B cell (primary cell): ENCODE measurements at regions not wholly inside any gene's neighbourhood (a gene's known extent, or its start where the extent isn't known, plus 50 kb on each side); places are given as distances from the start of the nearest gene placed in this dataset.

Experiments
- ATAC-seq: fragments of 200-7000 bp; cut with Tn5 transposase; one replicate; pipeline ENCODE4 v1.10.0; 2021; ENCODE audit warnings: low read depth, mild to moderate bottlenecking, moderate number of reproducible peaks, moderate library complexity
- CTCF ChIA-PET: fragments of 350-600 bp; sonication (Branson Sonifier 250); formaldehyde crosslinking; loops from one replicate; lab custom pipeline; 2021; ENCODE audit warnings: antibody characterized with exemption, inconsistent platforms; lab: Charles Lee
- POLR2A ChIA-PET: fragments of 350-600 bp; sonication (Branson Sonifier 250); formaldehyde crosslinking; loops from one replicate; lab custom pipeline; 2021; ENCODE audit warnings: antibody characterized with exemption; lab: Charles Lee
- DNase-seq: peaks from one replicate; pipeline ENCODE4 v3.0.0; 2013
- H2AFZ ChIP-seq: 2 replicates; pipeline ENCODE4 v1.6.1; 2012; ENCODE audit warnings: mild to moderate bottlenecking, low read depth, low read length; ENCODE audit not compliant: insufficient read depth, poor library complexity, severe bottlenecking
- H3K27ac ChIP-seq, 2 donors: 1 replicate in 1 of 2; 2 replicates in 1 of 2; pipeline ENCODE4 v1.5.1; 2012 to 2013; ENCODE audit warnings: low read length in 2 of 2, mild to moderate bottlenecking in 2 of 2, moderate library complexity in 1 of 2
- H3K27me3 ChIP-seq, 4 experiments: fragments of 200-600 bp in 1 of 4; sonication (generic) in 1 of 4; replicated peaks in 1 of 4; 1 replicate in 2 of 4; 2 replicates in 2 of 4; pipeline versions ENCODE4 v1.6.1 to v1.7.0; 2013 to 2016; ENCODE audit warnings: low read length in 3 of 4, mild to moderate bottlenecking in 2 of 4, mixed read lengths in 1 of 4, moderate library complexity in 1 of 4; ENCODE audit not compliant: insufficient read depth in 4 of 4, control insufficient read depth in 3 of 4; ENCODE audit errors: control extremely low read depth in 1 of 4
- H3K36me3 ChIP-seq, 2 experiments: replicated peaks in 1 of 2; 1 replicate in 1 of 2; 2 replicates in 1 of 2; pipeline versions ENCODE4 v1.6.1 to v1.7.1; 2013; ENCODE audit warnings: low read length in 1 of 2; ENCODE audit not compliant: insufficient read depth in 2 of 2, control insufficient read depth in 1 of 2; ENCODE audit errors: control extremely low read depth in 1 of 2, extremely low read depth in 1 of 2
- H3K4me1 ChIP-seq, 2 donors: fragments of 200-600 bp in 1 of 2; sonication (generic) in 1 of 2; 1 replicate in 1 of 2; 2 replicates in 1 of 2; pipeline versions ENCODE4 v1.5.1 to v1.6.1; 2013 to 2017; ENCODE audit warnings: low read length in 2 of 2; ENCODE audit not compliant: control insufficient read depth in 2 of 2, insufficient read depth in 2 of 2
- H3K4me2 ChIP-seq: replicated peaks from 2 replicates; pipeline ENCODE3; 2012; ENCODE audit warnings: mild to moderate bottlenecking, low read depth, low read length; ENCODE audit not compliant: poor library complexity, severe bottlenecking
- H3K4me3 ChIP-seq, 5 experiments: fragments of 200-600 bp in 1 of 5; sonication (generic) in 1 of 5; 1 replicate in 3 of 5; 2 replicates in 2 of 5; pipeline versions ENCODE4 v1.5.1 to v1.7.0; 2011 to 2016; ENCODE audit warnings: low read length in 4 of 5, mild to moderate bottlenecking in 4 of 5, low read depth in 2 of 5, control low read depth in 1 of 5, moderate library complexity in 1 of 5; ENCODE audit not compliant: insufficient read depth in 1 of 5; ENCODE audit errors: control extremely low read depth in 1 of 5, extremely low read depth in 1 of 5
- H3K79me2 ChIP-seq: fragments of 200-600 bp; sonication (generic); one replicate; pipeline ENCODE4 v1.6.0; 2016; ENCODE audit warnings: low read length; ENCODE audit not compliant: control insufficient read depth, insufficient read depth
- H3K9ac ChIP-seq: fragments of 200-600 bp; sonication (generic); 2 replicates; pipeline ENCODE4 v1.6.1; 2017; ENCODE audit warnings: mild to moderate bottlenecking, low read length, moderate library complexity
- H3K9me3 ChIP-seq, 3 donors: one replicate each; pipeline versions ENCODE4 v1.6.1 to v1.7.1; 2013; ENCODE audit warnings: low read length in 2 of 3; ENCODE audit not compliant: control insufficient read depth in 2 of 3, insufficient read depth in 1 of 3; ENCODE audit errors: control extremely low read depth in 1 of 3
- H4K20me1 ChIP-seq: 2 replicates; pipeline ENCODE4 v1.6.0; 2012; ENCODE audit warnings: mild to moderate bottlenecking, low read length; ENCODE audit not compliant: insufficient read depth, control insufficient read depth, poor library complexity, severe bottlenecking
- H3K27ac Mint-ChIP-seq: one replicate; pipeline ENCODE4 v1.8.0; 2021; ENCODE audit warnings: mixed read lengths
- H3K27me3 Mint-ChIP-seq: one replicate; pipeline ENCODE4 v1.8.0; 2021; ENCODE audit warnings: mixed read lengths
- H3K4me1 Mint-ChIP-seq: one replicate; pipeline ENCODE4 v1.8.0; 2021; ENCODE audit warnings: mixed read lengths
- H3K4me3 Mint-ChIP-seq: one replicate; pipeline ENCODE4 v1.8.0; 2021; ENCODE audit warnings: mixed read lengths
- H3K9me3 Mint-ChIP-seq: one replicate; pipeline ENCODE4 v1.8.0; 2022; ENCODE audit warnings: mixed read lengths; ENCODE audit not compliant: insufficient read depth
- CTCF ChIP-seq: fragments of 200-600 bp; IDR thresholded peaks from one replicate; pipeline ENCODE4 v1.8.0; 2022; ENCODE audit warnings: antibody characterized with exemption, mild to moderate bottlenecking
- EZH2 ChIP-seq: IDR thresholded peaks from 2 replicates; pipeline ENCODE4 v1.6.1; 2012; ENCODE audit warnings: borderline replicate concordance, low read depth, mild to moderate bottlenecking, moderate library complexity, low read length; ENCODE audit not compliant: insufficient read depth, poor library complexity, severe bottlenecking
- WGBS: methylation state at CpG from one replicate; pipeline ENCODE4 v1.1.5; 2013; ENCODE audit warnings: missing lambda C conversion rate; ENCODE audit not compliant: insufficient coverage; 5-methylcytosine and 5-hydroxymethylcytosine counted together
- intact Hi-C: fragments of 100-400 bp; cut with micrococcal nuclease; formaldehyde crosslinking; loops from one replicate; pipeline ENCODE4 v1.10.0; 2022

- H3K27ac Mint-ChIP-seq, result no peak overlapping the region
- H3K27ac ChIP-seq, result no peak overlapping the region
- no peak overlapping the region for H3K4me3 ChIP-seq
- ATAC-seq (no peak), DNase-seq (no peak)
- TF ChIP-seq EZH2 (no peak), CTCF (no peak)
- no peaks in the 10 kb centered on the region for H3K4me1 ChIP-seq
- no peaks in the 10 kb centered on the region for H4K20me1 ChIP-seq
- ChIA-PET POLR2A (no interaction called here), CTCF (no interaction called here)
- no peaks in the 10 kb centered on the region for H3K36me3 ChIP-seq
- no peak overlapping the region for H3K9ac ChIP-seq
- no peaks in the 10 kb centered on the region for H3K9me3 ChIP-seq
- H3K79me2 ChIP-seq, result no peaks in the 10 kb centered on the region
- WGBS, result 100% methylated on average over 1 of the region's 1 CpG
- no peaks in the 10 kb centered on the region for H3K4me1 Mint-ChIP-seq
- peaks cover 8% of the 10 kb centered on the region for H3K27me3 Mint-ChIP-seq
- no peak overlapping the region for H2AFZ ChIP-seq
- no peak overlapping the region for H3K4me2 ChIP-seq
- intact Hi-C loops, result no loop called here
- H3K9me3 Mint-ChIP-seq, result no peaks in the 10 kb centered on the region
- no peaks in the 10 kb centered on the region for H3K27me3 ChIP-seq
- no peak overlapping the region for H3K4me3 Mint-ChIP-seq
Observed at GRCh38 chr5:74135033-74135432, 505.5 kb downstream of the ENC1 start.

- no peaks in the 10 kb centered on the region for H3K27me3 ChIP-seq
- peaks cover 8% of the 10 kb centered on the region for H3K27me3 Mint-ChIP-seq
- no peak overlapping the region for H3K4me3 ChIP-seq
- H3K4me1 Mint-ChIP-seq, result no peaks in the 10 kb centered on the region
- H3K4me3 Mint-ChIP-seq, result no peak overlapping the region
- intact Hi-C loops, result no loop called here
- H4K20me1 ChIP-seq, result no peaks in the 10 kb centered on the region
- ChIA-PET CTCF (no interaction called here), POLR2A (no interaction called here)
- no peak overlapping the region for H3K4me2 ChIP-seq
- H3K27ac ChIP-seq, result no peak overlapping the region
- no peak overlapping the region for H3K27ac Mint-ChIP-seq
- no peaks in the 10 kb centered on the region for H3K36me3 ChIP-seq
- 97% methylated on average over 4 of the region's 4 CpGs for WGBS
- no peak overlapping the region for H3K9ac ChIP-seq
- H3K4me1 ChIP-seq, result no peaks in the 10 kb centered on the region
- DNase-seq (no peak), ATAC-seq (no peak)
- H2AFZ ChIP-seq, result no peak overlapping the region
- no peaks in the 10 kb centered on the region for H3K9me3 ChIP-seq
- H3K79me2 ChIP-seq, result no peaks in the 10 kb centered on the region
- TF ChIP-seq CTCF (no peak), EZH2 (no peak)
- no peaks in the 10 kb centered on the region for H3K9me3 Mint-ChIP-seq
Observed at GRCh38 chr5:74132485-74132884, 506.5 kb downstream of the ARHGEF28 start.
